ENCODE measurements at regions not wholly inside any gene's neighbourhood (a gene's known extent, or its start where the extent isn't known, plus 50 kb on each side); places are given as distances from the start of the nearest gene placed in this dataset.

DNA sequence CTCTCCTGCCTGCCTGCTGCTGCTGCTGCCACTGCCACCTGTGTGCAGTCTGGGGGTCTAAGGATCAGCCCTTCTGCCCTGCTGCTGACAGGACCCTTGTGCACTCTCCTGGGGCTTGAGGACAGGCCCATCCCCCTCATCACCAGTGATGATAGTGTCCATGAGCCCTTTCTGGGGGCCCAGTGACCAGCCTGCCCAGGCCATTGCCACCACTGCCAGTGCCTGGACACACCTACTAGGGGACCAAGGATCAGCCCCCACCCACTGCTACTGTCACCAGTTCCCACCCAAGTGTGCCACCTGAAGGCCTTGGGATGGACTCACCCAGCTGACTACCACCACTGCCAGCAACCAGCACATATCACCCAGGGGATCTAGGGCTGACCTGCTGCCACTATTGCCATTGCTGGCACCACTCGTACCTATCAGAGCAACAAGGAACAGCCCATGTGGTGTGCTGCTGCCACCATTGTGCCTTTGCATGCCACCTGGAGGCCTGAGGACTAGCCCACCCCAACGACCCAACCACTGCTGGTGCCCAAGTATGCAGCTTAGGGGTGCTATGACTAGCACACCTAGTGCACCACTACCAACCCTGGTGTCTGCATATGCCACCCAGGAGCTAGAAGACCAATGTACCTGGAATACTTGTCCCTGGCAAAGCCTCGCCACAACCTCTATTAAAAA, 994.3 kb downstream of the PCDH17 start:
- ATAC-seq (no peak), DNase-seq (peak in 1 of 5 donors; percentile 54)
- intact Hi-C loops (cut with DNase I), result no loop called here
- Histone ChIP-seq H3K27ac (no peak overlapping the region), H3K9me3 (peaks cover 0 to 14% (median 0%) of the 10 kb centered on the region in 12 donors), H3K27me3 (no peaks in the 10 kb centered on the region), H3K36me3 (no peaks in the 10 kb centered on the region), H3K4me3 (no peak overlapping the region), H3K4me1 (no peaks in the 10 kb centered on the region)
- TF ChIP-seq, protein P1, sequence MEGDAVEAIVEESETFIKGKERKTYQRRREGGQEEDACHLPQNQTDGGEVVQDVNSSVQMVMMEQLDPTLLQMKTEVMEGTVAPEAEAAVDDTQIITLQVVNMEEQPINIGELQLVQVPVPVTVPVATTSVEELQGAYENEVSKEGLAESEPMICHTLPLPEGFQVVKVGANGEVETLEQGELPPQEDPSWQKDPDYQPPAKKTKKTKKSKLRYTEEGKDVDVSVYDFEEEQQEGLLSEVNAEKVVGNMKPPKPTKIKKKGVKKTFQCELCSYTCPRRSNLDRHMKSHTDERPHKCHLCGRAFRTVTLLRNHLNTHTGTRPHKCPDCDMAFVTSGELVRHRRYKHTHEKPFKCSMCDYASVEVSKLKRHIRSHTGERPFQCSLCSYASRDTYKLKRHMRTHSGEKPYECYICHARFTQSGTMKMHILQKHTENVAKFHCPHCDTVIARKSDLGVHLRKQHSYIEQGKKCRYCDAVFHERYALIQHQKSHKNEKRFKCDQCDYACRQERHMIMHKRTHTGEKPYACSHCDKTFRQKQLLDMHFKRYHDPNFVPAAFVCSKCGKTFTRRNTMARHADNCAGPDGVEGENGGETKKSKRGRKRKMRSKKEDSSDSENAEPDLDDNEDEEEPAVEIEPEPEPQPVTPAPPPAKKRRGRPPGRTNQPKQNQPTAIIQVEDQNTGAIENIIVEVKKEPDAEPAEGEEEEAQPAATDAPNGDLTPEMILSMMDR (IDR thresholded peaks at IDR 0.05), result no peak
- TF ChIP-seq POLR2A (IDR thresholded peaks at IDR 0.05), result no peak
- WGBS, 4 donors, result 90 to 92% (median 92%) methylated on average over 2 to 3 of the region's 3 CpGs

DNA sequence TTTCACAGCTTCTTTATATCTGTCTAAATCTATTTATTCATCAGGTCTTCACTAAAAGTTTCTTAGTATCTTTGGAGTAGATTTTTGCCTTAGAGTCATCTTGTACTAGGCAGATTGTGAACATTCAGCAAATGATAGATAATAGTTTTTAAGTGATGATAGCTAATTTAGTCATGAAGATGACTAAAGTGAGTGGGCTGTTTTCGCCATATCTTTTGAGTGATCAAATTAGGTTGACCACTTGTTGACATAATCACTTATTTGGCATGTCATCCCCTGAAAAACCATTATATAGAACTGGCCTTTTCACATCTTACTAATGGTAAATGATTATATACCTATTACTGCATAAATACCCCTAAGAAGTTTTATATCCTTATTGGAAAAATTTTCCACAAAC, 999.2 kb downstream of the PCDH17 start:
- Histone ChIP-seq H3K9me3 (peaks cover 0 to 14% (median 0%) of the 10 kb centered on the region in 12 donors), H3K4me1 (no peaks in the 10 kb centered on the region), H3K4me3 (no peak overlapping the region), H3K27me3 (no peaks in the 10 kb centered on the region), H3K36me3 (no peaks in the 10 kb centered on the region), H3K27ac (no peak overlapping the region)
- ATAC-seq (no peak), DNase-seq (no peak)
- TF ChIP-seq POLR2A (IDR thresholded peaks at IDR 0.05), result no peak
- TF ChIP-seq, protein P1 (IDR thresholded peaks at IDR 0.05), result no peak
- intact Hi-C loops (cut with DNase I), result no loop called here
- 93 to 98% (median 94%) methylated on average over 1 of the region's 1 CpG for WGBS, 4 donors

DNA sequence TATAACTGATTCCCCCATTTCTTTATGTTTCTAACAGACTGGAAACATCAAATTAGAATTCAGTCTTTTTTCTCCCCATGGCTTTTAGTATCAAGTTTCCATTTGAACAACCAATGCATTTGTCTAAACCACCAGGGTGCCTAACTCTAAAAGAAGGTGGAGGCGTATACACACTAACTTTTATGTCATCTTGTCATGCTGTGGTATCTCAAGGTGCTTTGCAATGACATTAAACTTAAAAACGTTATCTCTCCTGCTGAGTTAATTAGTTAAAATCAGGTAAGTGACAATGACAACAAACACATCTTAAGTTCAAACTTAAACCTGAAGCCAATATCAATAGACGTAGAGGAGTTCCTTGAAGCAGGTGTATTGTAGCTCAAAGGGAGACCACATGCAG, 1001.7 kb downstream of the PCDH17 start:
- intact Hi-C loops (cut with DNase I), result no loop called here
- Histone ChIP-seq H3K4me1 (no peaks in the 10 kb centered on the region), H3K36me3 (no peaks in the 10 kb centered on the region), H3K27ac (no peak overlapping the region), H3K27me3 (no peaks in the 10 kb centered on the region), H3K4me3 (no peak overlapping the region), H3K9me3 (no peaks in the 10 kb centered on the region)
- DNase-seq, result no peak
- no peak for ATAC-seq
- no peak for TF ChIP-seq POLR2A (IDR thresholded peaks at IDR 0.05)
- TF ChIP-seq, protein P1 (IDR thresholded peaks at IDR 0.05), result no peak
- 80 to 89% (median 86%) methylated on average over 3 of the region's 3 CpGs for whole genome bisulfite sequencing, 4 donors

DNA sequence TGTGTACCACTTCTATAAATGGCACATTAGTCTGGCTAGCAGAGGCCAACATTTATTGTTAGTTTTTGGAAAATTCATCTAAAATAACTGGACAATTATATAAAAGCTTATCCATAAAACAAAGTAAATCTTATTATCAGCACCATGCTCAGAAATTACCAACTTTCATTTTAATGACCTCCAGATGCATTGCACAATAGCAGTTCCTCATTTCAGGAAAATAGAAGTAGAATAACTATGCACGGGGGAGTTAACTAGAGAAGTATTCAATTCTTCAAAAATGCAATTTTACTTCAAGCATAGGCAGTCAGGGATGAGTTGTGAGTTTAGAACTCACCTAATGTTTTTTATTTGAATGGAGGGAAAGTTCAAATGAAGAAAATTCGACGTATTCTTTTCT, 1023.5 kb downstream of the PCDH17 start:
- intact Hi-C loops (cut with DNase I), result no loop called here
- Histone ChIP-seq H3K9me3 (no peaks in the 10 kb centered on the region), H3K4me3 (no peak overlapping the region), H3K27me3 (no peaks in the 10 kb centered on the region), H3K27ac (no peak overlapping the region), H3K4me1 (peaks cover 0 to 9% (median 0%) of the 10 kb centered on the region in 12 donors), H3K36me3 (no peaks in the 10 kb centered on the region)
- ATAC-seq, result no peak
- 70 to 80% (median 77%) methylated on average over 3 of the region's 3 CpGs for WGBS, 4 donors
- no peak for DNase-seq
- no peak for TF ChIP-seq POLR2A (IDR thresholded peaks at IDR 0.05)
- TF ChIP-seq, protein P1 (IDR thresholded peaks at IDR 0.05), result no peak

Data from heart left ventricle (tissue), 16 donors.